HG03159 (cell line): ENCODE measurements at regions not wholly inside any gene's neighbourhood (a gene's known extent, or its start where the extent isn't known, plus 50 kb on each side); places are given as distances from the start of the nearest gene placed in this dataset.
"Not testable (repeated sequence)": the region's sequence is repeated elsewhere in the genome, so short reads cannot be mapped to it uniquely, and the experiment has no call there.

Experiments
- ATAC-seq: cut with Tn5 transposase; IDR thresholded peaks from one replicate; pipeline ENCODE4 v1.9.1; 2021; ENCODE audit warnings: mild to moderate bottlenecking, moderate library complexity; ENCODE audit not compliant: unreplicated experiment

- ATAC-seq, result no peak
Measured at GRCh38 chr7:17552952-17553351, 254.5 kb downstream of the AHR start.

- ATAC-seq, result no peak
Measured at GRCh38 chr7:17554341-17555015, 256.0 kb downstream of the AHR start.

GRCh38 chr7:17556247-17556956 is 257.9 kb downstream of the AHR start:
- ATAC-seq, result no peak

- ATAC-seq, result no peak
Measured at GRCh38 chr7:17557251-17557671, 258.8 kb downstream of the AHR start.

GRCh38 chr7:17558135-17558534 is 259.7 kb downstream of the AHR start:
- no peak for ATAC-seq

- ATAC-seq, result no peak
Measured at GRCh38 chr7:17558558-17559332, 260.3 kb downstream of the AHR start.

- ATAC-seq, result no peak
Measured at GRCh38 chr7:17559388-17559787, 260.9 kb downstream of the AHR start.

- ATAC-seq, result no peak
Measured at GRCh38 chr7:17560516-17560915, 262.1 kb downstream of the AHR start.

- ATAC-seq, result no peak
Measured at GRCh38 chr7:17560966-17561365, 262.5 kb downstream of the AHR start.

- no peak for ATAC-seq
Measured at GRCh38 chr7:17564678-17565212, 266.3 kb downstream of the AHR start.

- no peak for ATAC-seq
Measured at GRCh38 chr7:17580141-17580540, 281.7 kb downstream of the AHR start.

- ATAC-seq, result no peak
Measured at GRCh38 chr7:17580856-17581255, 282.4 kb downstream of the AHR start.

GRCh38 chr7:17581301-17581700 is 282.8 kb downstream of the AHR start:
- ATAC-seq, result no peak

GRCh38 chr7:17582696-17583095 is 284.2 kb downstream of the AHR start:
- ATAC-seq, result not testable (repeated sequence)

GRCh38 chr7:17583786-17584185 is 285.3 kb downstream of the AHR start:
- ATAC-seq, result no peak

GRCh38 chr7:17584822-17585221 is 286.4 kb downstream of the AHR start:
- no peak for ATAC-seq

GRCh38 chr7:17586711-17587110 is 288.3 kb downstream of the AHR start:
- no peak for ATAC-seq

- ATAC-seq, result no peak
Measured at GRCh38 chr7:17588730-17589129, 290.3 kb downstream of the AHR start.

GRCh38 chr7:17589671-17590070 is 291.2 kb downstream of the AHR start:
- ATAC-seq, result no peak

- no peak for ATAC-seq
Measured at GRCh38 chr7:17590221-17590620, 291.8 kb downstream of the AHR start.

- ATAC-seq, result no peak
Measured at GRCh38 chr7:17593819-17594419, 295.5 kb downstream of the AHR start.
